ENCODE measurements at regions not wholly inside any gene's neighbourhood (a gene's known extent, or its start where the extent isn't known, plus 50 kb on each side); places are given as distances from the start of the nearest gene placed in this dataset.

DNA sequence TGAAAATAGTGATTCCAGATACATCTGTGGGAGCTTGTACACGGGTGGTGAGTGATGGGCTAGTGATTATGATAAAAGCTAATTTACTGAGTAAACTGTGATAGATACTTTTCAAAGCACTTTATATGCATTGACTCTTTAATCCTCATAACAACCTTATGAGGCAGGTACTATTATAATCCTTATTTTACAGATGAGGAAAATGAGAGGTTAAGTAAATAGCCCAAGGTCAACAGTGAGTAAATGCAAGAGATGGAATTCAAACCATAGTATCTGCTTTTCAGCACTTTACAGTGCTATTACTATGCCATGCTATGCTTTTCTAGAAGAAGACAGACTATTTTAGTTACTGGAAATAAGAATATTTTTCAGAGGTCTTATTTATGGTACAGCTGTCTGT is 320.9 kb upstream of the CITED2 start:
- Mint-ChIP-seq H3K27me3 (ENCODE audit: insufficient read depth, low read depth) (peaks cover 2% of the 10 kb centered on the region), H3K4me1 (peaks cover 2% of the 10 kb centered on the region), H3K36me3 (no peaks in the 10 kb centered on the region), H3K9me3 (peaks cover 12% of the 10 kb centered on the region), H3K27ac (no peak overlapping the region), H3K4me3 (no peak overlapping the region)
- Histone ChIP-seq H3K27me3 (no peaks in the 10 kb centered on the region), H3K36me3 (no peaks in the 10 kb centered on the region), H2AFZ (replicated peaks) (no peak overlapping the region), H3K4me2 (no peak overlapping the region), H3K4me1 (peaks cover 7% of the 10 kb centered on the region), H3K9me3 (ENCODE audit: low read depth) (no peaks in the 10 kb centered on the region), H4K20me1 (ENCODE audit: low read depth) (no peaks in the 10 kb centered on the region), H3K9ac (no peak overlapping the region), H3K4me3 (no peak overlapping the region), H3F3A (ENCODE audit: low read depth) (no peaks in the 10 kb centered on the region), H3K79me2 (ENCODE audit: low read depth) (no peaks in the 10 kb centered on the region), H3K27ac (no peak overlapping the region)
- DNase-seq (ENCODE audit: low spot score), result no peak
- TF ChIP-seq EZH2 (IDR thresholded peaks at IDR 0.05) (no peak), CTCF (IDR thresholded peaks at IDR 0.05) (no peak), EZH2phosphoT487 (IDR thresholded peaks at IDR 0.05) (no peak)

GRCh38 chr6:139693735-139694134 is 319.3 kb upstream of the CITED2 start:
- H3K36me3 Mint-ChIP-seq, result no peaks in the 10 kb centered on the region
- H3K4me1 ChIP-seq, result peaks cover 7% of the 10 kb centered on the region
- H3K27me3 ChIP-seq, result no peaks in the 10 kb centered on the region
- H3K27ac Mint-ChIP-seq, result no peak overlapping the region
- no peaks in the 10 kb centered on the region for H3K36me3 ChIP-seq
- no peaks in the 10 kb centered on the region for H4K20me1 ChIP-seq (ENCODE audit: low read depth)
- no peaks in the 10 kb centered on the region for H3K79me2 ChIP-seq (ENCODE audit: low read depth)
- H3K27me3 Mint-ChIP-seq (ENCODE audit: insufficient read depth, low read depth), result peaks cover 2% of the 10 kb centered on the region
- H3K4me3 ChIP-seq, result no peak overlapping the region
- no peak overlapping the region for H3K4me3 Mint-ChIP-seq
- TF ChIP-seq EZH2phosphoT487 (IDR thresholded peaks at IDR 0.05), result no peak
- no peak for TF ChIP-seq CTCF (IDR thresholded peaks at IDR 0.05)
- no peak for TF ChIP-seq EZH2 (IDR thresholded peaks at IDR 0.05)
- peaks cover 7% of the 10 kb centered on the region for H3K9me3 Mint-ChIP-seq
- no peak overlapping the region for H3K9ac ChIP-seq
- DNase-seq (ENCODE audit: low spot score), result no peak
- H3F3A ChIP-seq (ENCODE audit: low read depth), result no peaks in the 10 kb centered on the region
- no peaks in the 10 kb centered on the region for H3K9me3 ChIP-seq (ENCODE audit: low read depth)
- H3K4me1 Mint-ChIP-seq, result peaks cover 2% of the 10 kb centered on the region
- no peak overlapping the region for H3K27ac ChIP-seq
- H3K4me2 ChIP-seq, result no peak overlapping the region
- no peak overlapping the region for H2AFZ ChIP-seq (replicated peaks)

GRCh38 chr6:139690007-139690406 is 315.6 kb upstream of the CITED2 start:
- Histone ChIP-seq H3K4me1 (peaks cover 7% of the 10 kb centered on the region), H3K4me2 (no peak overlapping the region), H3K9me3 (ENCODE audit: low read depth) (no peaks in the 10 kb centered on the region), H3K36me3 (no peaks in the 10 kb centered on the region), H2AFZ (replicated peaks) (no peak overlapping the region), H3K4me3 (no peak overlapping the region), H3K9ac (no peak overlapping the region), H4K20me1 (ENCODE audit: low read depth) (no peaks in the 10 kb centered on the region), H3K79me2 (ENCODE audit: low read depth) (no peaks in the 10 kb centered on the region), H3K27me3 (no peaks in the 10 kb centered on the region), H3K27ac (no peak overlapping the region), H3F3A (ENCODE audit: low read depth) (no peaks in the 10 kb centered on the region)
- TF ChIP-seq EZH2 (IDR thresholded peaks at IDR 0.05), result no peak
- no peak for TF ChIP-seq CTCF (IDR thresholded peaks at IDR 0.05)
- no peak for TF ChIP-seq EZH2phosphoT487 (IDR thresholded peaks at IDR 0.05)
- Mint-ChIP-seq H3K36me3 (no peaks in the 10 kb centered on the region), H3K27me3 (ENCODE audit: insufficient read depth, low read depth) (peaks cover 6% of the 10 kb centered on the region), H3K9me3 (no peaks in the 10 kb centered on the region), H3K4me1 (peaks cover 2% of the 10 kb centered on the region), H3K4me3 (no peak overlapping the region), H3K27ac (no peak overlapping the region)
- no peak for DNase-seq (ENCODE audit: low spot score)
